Ramos (cell line): ENCODE measurements at regions not wholly inside any gene's neighbourhood (a gene's known extent, or its start where the extent isn't known, plus 50 kb on each side); places are given as distances from the start of the nearest gene placed in this dataset.
"Not testable (repeated sequence)": the region's sequence is repeated elsewhere in the genome, so short reads cannot be mapped to it uniquely, and the experiment has no call there.

ENCODE experiments used
- in situ Hi-C: fragments of 300-500 bp; cut with MboI; formaldehyde crosslinking; loops from one replicate; pipeline ENCODE4 v1.14.3; 2022; ENCODE audit warnings: low sequenced_read_pairs; ENCODE audit not compliant: unreplicated experiment

DNA sequence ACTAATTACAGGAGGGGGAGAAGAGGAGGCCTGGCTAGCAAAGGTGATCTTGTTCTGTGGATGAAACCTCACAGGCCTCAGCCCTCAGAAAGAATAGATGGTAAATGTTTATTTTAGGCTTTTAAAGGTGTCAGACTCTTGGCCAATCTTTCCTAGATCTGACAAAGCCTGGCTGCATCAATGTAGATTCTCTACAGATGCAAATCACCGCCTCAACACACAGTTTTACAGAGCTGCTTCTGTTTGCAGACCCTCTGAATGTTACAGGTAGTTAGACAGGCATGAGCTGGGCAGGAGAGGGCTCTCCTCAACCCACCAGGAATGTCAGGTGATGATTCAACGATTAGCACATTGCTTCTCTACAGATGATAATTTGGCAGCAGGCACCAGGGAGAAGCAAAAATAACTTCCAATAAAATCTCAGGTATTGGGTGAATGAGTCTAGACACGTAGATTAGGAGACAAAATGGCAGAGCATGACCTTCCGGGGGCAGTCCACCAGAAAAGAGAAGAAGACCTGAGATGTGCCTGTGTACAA lies 105.4 kb upstream of the VANGL1 start:
- in situ Hi-C loops = no loop called here

DNA sequence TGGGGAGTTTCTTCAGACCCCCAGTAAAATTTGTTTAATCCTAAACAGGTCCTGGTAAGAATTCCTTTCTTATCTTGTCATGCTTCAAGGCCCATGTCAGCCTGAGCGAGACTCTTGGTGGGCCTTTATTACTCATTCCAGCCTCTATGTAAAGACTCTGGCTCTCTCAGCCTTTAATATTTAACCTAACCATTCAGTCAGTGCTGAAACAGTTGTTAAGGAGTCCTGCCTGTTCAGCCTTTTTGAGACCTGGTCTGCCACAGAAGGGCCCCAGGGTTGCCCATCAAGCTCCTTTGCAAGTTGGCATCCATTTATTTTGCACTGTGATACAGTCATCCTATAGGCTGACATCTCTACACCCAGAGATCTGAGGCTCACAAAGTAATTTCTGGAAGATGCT lies 107.7 kb upstream of the VANGL1 start:
- in situ Hi-C loops = no loop called here

DNA sequence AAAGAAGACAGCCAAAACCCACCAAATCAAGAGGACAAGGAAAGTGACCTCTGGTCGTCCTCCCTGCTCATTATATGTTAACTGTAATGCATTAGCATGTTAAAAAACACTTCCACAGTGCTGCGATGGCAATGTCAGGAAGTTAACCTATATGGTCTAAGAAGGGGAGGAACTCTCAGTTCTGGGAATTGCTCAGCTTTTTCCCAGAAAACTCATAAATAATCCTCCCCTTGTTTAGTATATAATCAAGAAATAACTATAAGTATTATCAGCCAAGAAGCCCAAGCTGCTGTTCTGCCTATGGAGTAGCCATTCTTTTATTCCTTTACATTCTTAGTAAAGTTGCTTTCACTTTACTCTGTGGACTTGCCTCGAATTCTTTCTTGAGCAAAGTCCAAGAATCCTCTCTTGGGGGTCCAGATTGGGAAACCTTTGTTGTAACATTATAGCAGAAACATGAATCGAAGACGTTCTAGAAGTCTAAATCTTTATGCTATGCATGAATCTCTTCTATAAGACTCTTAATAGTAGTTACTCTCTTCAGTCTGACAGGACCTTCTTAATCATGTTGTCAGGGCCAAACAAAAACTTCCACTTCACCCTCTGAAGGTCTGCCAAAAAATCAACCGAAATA lies 110.0 kb upstream of the VANGL1 start:
- in situ Hi-C loops = no loop called here

DNA sequence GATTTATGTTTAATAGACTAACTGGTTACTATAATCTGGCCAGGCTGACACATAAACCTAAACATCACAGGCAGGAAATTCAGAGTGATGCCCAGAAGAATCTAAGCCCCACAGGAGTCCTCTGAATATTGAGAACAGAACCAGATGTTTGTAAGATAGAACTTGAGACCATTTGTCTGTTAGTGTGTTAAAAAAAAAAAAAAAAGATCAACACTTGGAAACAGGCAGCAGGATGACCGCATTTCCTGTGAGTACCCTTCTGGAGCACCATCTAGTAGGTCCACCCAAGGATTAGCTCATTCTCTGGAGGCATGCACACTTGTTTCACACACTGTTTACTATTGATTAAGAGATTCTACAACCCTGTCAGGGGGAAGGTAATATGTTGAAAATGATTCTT lies 111.4 kb upstream of the VANGL1 start:
- in situ Hi-C loops = no loop called here

DNA sequence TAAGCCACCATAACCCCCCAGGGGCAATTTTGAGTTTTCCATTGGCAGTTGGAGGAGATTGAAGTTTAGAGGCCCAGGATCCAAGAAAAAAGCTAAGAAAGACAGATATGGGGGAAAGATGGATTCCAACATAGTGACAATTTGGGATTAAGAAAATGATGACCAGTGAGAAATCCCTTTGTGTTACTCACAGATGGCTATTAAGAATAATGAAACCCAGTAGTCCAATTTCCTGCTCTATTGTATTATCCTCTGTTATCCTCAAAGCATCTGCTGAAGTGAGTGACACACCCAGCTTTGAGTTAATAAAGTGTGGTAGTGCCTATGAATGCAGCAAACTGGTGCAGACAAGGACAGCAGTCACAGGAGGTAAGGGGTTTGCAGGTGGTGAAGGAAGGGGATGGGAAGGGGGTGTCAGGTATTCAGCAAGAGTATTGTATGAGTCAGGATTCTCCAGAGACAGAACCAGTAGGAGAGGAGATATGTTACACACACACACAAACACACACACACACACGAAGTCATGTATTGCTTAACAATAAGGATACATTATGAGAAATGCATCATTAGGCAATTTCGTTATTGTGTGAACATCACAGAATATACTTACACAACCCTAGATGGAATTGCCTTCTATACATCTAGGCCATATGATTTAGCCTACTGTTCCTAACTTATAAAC lies 112.4 kb upstream of the VANGL1 start:
- in situ Hi-C loops = no loop called here

DNA sequence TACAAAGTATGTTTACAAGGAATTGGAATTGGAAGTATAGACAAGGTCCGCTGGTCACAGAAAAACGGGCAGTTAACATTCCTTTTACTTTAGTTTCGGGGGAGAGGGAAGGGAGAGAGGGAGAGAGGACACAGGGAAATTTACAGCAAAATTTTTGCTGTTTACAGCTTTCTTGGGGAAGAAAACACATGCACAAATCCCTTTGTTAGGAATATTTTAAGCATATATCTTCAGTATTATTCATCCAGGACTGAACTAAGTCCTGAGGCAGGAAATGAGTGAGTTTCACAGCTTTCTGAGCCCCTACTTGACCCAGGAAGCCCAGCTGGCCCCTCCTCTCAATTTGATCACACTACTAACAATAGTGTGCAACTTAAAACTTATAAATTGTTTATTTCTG lies 113.4 kb upstream of the VANGL1 start:
- in situ Hi-C loops = not testable (repeated sequence)

DNA sequence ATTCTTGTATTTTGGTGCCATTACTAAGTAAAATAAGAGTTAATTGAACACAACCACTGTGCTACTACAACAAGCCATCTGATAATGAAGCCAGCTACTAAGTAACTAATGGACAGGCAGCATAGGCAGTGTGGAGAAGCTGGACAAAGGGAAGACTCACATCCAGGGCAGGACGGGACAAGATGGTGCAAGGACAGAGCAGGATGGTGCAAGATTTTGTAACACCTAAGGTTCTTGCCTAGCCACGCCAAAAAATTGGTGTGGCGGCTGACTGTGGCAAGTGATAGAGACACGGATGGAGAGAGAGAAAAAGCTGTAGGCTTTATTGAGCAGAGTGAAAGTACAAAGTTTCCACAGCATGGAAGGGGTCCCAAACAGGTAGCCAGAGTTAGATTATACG lies 114.0 kb upstream of the VANGL1 start:
- in situ Hi-C loops = no loop called here

DNA sequence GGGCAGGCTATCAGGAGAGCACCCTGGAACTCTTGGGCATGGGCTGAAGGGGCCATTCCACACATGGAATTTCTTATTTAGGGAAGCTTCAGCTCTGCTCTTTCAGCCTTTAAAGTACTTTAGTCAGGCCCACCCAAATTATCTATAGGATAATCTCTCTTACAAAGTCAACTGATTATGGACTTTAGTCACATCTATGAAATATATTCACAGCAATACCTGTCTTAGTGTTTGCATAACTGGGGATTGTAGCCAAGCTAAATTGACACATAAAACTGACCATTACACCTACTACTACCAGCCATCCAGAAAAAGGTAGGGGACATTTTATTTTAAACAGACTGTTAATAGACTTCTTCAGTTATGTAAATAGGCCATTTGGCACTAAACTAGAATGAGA lies 114.9 kb upstream of the VANGL1 start:
- in situ Hi-C loops = no loop called here

DNA sequence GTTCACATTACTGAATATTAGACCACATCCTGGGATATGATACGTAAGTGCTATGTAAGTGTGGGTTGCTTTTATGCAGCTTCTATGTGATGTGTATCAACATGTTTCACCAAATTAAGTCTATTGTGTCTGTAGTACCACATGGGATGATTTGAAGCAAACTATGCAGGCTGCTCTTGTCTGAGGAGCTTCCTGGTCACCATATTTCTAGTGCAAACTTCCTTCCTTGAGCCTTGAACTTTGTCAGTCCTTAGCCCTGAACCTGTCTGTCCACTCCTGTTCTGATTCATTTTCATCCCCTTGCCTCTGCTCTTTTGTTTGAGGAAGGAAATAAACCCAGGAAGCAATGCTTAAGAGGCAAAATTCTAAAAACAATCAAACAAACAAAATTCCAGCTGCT lies 117.5 kb upstream of the VANGL1 start:
- in situ Hi-C loops = no loop called here

DNA sequence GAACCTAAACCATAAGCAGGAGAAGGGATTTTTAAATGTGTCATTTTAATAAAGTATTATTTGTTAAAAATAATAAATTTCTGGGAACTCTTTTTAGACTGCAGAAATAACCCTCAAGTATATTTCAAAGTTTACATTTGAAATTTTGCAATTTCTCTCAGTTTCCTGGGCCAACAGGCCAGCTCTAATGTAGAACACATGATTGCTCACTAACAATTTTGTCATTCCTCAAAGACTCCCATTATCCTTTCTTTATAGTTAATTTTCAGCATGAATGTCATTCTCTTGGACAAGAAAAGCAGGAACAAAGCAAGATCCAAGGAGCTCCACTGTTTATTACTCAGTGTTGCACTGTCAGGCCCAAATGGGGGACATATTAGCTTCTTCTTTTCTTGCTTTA lies 119.4 kb upstream of the VANGL1 start:
- in situ Hi-C loops = no loop called here

DNA sequence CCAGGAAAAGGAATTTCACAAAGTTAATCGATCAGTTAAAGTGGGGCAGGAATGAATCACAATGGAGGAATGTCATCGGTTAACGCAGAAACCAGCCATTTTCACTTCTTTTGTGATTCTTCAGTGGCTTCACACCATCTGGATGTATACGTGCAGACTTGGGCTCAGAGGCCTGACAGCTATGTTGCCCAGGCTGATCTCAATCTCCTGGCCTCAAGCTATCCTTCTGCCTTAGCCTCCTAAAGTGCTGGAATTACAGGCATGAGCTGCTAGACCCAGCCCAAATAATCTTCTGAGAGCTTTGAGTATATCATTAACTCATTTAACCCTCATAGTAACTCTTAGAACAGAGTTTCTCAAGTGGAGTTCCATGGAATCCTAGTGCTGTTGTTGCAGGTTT lies 126.5 kb upstream of the VANGL1 start:
- in situ Hi-C loops = no loop called here

DNA sequence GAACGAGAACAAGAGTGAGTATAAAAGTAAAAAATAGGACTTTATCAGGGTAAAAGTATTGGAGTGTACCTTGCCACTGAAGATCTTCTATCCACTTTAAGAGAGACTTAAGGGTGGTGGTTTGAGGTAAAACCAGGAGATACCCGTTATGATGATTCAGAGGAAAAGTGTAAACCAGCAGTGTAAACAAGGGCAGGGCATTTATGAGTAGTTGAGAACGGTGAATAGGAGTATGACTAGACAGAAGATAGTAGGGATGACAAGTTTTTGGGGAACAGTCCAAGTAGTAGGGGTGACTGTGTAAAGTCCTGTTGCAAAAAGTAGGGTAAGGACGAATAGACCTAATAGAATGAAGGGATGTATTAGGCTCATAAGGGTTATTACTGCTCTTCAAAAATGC lies 131.5 kb upstream of the VANGL1 start:
- in situ Hi-C loops = not testable (repeated sequence)

DNA sequence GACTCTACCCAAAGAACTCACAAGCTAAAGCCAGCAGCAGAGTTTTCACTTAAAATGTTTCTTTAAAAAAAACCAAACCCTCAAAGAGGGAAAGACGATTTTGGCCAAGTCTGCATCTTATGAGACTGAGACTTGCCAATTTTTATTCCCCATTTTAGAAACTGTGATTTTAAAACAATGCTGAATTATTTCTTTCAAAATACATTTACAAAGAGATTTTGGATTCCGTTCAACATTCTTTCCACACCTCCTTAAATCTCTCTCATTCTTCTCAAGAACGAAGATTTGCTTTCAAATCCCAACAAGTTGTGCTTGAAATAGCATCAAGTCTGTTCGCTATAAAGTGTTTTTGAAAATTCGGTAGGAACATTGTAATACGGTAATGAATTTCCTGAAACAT lies 133.9 kb upstream of the VANGL1 start:
- in situ Hi-C loops = no loop called here

DNA sequence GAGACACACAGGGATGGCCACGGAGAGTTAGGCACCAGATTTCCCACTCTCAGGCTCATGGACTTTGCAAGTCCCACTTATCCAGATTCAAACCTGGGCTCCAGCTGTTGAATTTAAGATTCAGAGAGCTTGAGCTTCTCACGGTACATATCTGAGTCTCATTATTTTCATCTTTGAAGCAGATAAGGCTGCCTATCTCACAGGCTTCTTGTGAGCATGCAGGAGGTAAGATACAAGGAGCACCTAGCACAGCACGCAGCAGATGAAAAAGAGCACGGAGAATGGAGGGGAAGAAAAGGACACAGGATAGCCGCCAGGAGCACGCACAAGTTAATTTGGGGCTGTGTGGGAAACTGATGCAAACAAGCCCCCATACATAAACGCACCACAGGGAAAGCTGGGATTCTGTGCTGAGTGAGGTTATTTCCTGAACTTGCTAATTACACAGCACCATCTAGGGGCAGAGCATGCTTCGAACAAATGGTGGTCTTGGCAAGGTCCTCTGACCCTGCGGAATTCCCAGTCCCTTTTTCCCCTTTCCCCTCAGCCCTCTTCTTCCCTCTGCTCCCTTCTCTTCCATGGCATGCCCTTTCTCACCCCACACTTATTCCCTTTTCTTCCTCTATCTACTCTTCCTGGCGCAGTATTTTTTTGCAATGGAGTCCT lies 134.7 kb upstream of the VANGL1 start:
- in situ Hi-C loops = no loop called here

DNA sequence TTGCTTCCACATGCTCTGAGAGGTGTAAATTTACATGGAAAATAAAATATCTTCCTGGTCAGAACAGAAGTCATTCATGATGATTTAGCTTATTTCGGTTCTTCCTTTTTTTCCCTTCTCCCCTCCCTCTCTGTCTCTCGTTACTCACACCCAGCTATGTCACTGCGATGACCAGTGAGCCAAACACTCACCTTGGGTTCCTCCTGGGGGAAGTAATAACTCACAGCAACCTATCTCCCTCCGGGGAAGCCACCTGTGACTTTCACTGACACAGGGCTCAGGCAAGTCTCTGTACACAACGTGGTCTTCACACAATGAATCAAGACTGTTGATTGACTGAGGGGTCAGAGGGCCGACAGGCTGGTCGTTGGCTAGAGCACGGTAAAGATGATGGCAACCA lies 135.3 kb upstream of the VANGL1 start:
- in situ Hi-C loops = no loop called here

DNA sequence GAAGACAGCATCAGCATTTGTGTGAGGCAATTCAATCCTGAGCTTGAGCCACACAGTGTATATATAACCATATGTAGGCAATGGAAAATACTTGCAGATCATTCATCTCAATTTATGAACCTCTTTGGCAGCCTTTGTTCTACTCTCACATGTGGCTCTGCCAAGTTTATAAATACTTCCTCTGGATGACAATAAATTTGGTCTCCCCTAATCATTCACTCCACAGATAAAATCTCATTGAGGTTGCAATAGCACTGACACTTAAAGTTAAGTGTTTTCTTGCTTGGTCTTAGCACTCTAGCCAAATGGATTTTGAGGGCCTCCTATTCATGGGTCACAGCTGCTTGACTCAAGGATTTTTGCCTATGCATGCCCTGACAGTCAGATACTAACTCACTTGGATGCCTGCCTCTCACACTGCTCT lies 136.6 kb upstream of the VANGL1 start:
- in situ Hi-C loops = no loop called here

DNA sequence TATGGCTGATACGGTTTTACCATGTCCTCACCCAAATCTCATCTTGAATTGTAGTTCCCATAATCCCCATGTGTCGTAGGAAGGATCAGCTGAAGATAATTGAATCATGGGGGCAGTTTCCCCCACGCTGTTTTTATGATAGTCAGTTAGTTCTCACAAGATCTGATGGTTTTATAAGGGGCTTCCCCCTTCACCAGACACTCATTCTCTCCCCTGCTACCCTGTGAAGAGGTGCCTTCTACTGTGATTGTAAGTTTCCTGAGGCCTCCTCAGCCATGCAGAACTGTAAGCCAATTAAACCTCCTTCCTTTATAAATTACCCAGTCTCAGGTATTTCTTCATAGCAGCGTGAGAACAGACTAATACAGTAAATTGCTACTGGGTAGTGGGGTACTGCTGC lies 139.6 kb upstream of the VANGL1 start:
- in situ Hi-C loops = not testable (repeated sequence)

DNA sequence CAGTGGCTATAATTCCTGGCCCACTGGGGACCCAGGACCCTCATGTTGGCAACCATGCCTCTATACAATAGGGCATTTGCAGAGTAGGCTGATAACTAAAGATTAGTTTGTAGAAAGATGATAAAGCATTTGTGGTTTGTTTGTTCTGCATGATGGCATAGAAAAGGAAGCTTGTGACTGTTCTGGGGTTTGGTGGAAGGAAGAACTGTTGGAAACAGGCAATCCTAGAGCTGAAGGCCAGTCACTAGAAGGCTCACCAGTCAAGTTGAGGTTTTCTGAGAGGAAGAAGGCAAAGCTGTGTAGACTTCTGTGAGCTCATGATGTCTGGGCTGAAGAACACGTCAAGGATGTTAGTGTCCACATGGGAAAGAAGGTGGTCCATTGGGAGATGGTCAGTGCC lies 140.3 kb upstream of the VANGL1 start:
- in situ Hi-C loops = no loop called here

DNA sequence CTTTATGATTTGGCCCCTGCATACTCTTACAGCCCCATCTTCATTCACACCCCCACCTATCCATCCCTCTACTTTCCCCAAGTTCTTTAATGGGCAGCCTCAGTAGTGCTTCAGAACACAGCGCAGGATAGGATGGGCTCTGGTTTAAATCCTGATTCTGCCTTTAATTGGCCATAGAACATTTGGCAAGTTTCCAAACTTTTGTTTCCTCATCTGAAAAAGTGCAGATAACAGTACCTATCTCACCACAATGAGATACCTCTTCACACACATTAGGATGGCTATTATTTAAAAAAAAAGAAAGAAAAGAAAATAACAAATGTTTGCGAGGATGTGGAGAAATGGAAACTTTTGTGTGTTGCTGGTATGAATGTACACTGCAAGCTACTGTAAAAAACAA lies 142.5 kb upstream of the VANGL1 start:
- in situ Hi-C loops = no loop called here

DNA sequence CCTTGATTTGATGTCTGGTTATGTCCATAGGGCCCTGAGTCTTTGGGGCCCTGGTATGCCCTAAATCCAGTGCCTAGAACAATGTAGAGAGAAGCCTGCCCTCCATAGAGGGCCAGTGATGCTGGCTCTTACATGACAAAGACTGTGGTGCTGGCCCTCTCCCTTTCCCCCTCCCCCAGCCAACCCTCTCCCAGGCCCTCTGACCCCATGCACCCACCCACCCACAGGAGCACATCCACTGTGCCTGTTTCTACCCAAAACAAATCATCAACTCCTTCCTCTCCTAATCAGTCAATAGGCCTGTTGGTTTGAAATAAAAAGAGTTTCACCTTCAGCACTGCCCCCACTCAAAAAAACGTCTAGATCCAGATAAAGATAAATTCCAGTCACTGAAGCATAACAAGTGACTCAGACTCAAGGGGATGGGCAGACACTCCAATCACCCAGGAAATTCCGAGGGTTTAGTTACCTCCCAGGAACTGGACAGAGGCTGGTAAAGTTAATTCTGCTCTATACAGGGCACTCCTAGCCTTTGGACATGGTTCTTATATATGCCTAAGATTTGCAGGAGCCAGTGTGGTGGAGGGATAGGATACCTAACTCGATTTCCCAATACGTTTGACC lies 144.8 kb upstream of the VANGL1 start:
- in situ Hi-C loops = no loop called here

DNA sequence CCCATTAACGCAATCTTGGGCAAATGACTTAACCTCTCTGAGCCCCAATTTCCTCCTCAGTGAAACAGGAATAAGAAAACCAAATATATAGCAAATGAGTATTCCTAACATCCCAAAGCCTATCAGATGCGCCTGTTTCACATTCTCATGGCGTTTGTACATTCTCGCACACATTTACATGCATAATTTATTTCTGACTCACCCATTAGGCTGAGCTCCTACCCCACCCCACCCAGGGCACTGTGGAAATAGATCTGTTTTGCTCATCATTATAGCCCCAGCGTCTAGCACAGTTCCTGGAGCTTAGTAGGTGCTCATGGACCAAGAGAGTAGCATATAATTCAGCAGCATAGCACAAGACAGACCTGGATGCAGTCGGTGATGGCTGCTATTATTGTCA lies 146.1 kb upstream of the VANGL1 start:
- in situ Hi-C loops = no loop called here
